ENCODE measurements at regions not wholly inside any gene's neighbourhood (a gene's known extent, or its start where the extent isn't known, plus 50 kb on each side); places are given as distances from the start of the nearest gene placed in this dataset.

DNA sequence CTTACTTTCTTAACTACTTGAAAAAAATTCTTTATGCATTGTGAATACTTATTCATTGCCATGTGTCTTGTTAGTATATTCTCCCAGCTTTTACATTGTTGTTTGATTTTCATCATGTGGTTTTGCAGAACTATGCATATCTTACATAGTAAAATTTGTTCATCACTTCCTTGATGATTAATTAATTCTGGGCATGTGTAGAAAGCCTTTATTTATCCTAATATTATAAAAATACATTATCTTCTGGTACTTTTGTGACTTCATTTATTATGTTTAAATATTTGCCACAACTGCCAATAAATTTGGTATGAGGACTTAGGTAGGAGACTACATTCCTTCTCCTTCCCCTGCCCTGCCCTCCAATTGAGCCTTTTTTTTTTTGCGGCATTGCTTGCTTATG is 166.0 kb upstream of the ZNF32 start:
- Histone ChIP-seq H3K27me3 (replicated peaks in 1 of 7) (peaks cover 0 to 4% (median 0%) of the 10 kb centered on the region in 7 donors), H3K4me1 (peaks cover 2 to 28% (median 19%) of the 10 kb centered on the region in 6 donors), H3K27ac (no peak overlapping the region), H3K36me3 (no peaks in the 10 kb centered on the region), H3K4me3 (no peak overlapping the region), H3K9me3 (no peaks in the 10 kb centered on the region)
- 94 to 100% (median 100%) methylated on average over 1 of the region's 1 CpG for WGBS, 5 donors
- TF ChIP-seq POLR2AphosphoS5 (IDR thresholded peaks at IDR 0.05) (no peak), POLR2A (IDR thresholded peaks at IDR 0.05) (no peak)
- TF ChIP-seq, protein P1, sequence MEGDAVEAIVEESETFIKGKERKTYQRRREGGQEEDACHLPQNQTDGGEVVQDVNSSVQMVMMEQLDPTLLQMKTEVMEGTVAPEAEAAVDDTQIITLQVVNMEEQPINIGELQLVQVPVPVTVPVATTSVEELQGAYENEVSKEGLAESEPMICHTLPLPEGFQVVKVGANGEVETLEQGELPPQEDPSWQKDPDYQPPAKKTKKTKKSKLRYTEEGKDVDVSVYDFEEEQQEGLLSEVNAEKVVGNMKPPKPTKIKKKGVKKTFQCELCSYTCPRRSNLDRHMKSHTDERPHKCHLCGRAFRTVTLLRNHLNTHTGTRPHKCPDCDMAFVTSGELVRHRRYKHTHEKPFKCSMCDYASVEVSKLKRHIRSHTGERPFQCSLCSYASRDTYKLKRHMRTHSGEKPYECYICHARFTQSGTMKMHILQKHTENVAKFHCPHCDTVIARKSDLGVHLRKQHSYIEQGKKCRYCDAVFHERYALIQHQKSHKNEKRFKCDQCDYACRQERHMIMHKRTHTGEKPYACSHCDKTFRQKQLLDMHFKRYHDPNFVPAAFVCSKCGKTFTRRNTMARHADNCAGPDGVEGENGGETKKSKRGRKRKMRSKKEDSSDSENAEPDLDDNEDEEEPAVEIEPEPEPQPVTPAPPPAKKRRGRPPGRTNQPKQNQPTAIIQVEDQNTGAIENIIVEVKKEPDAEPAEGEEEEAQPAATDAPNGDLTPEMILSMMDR (IDR thresholded peaks at IDR 0.05 in 8 of 11, conservative IDR thresholded peaks at IDR 0.05 in 3 of 11): no peak
- no peak for DNase-seq
- intact Hi-C loops (cut with DNase I; ENCODE audit: low total_unique reads): no loop called here

- WGBS, 5 donors: 67 to 89% (median 85%) methylated on average over 3 of the region's 3 CpGs
- H3K27me3 ChIP-seq (replicated peaks in 1 of 7): no peaks in the 10 kb centered on the region
- DNase-seq: no peak
- intact Hi-C loops (cut with DNase I; ENCODE audit: low total_unique reads): no loop called here
- H3K9me3 ChIP-seq: no peaks in the 10 kb centered on the region
- TF ChIP-seq POLR2AphosphoS5 (IDR thresholded peaks at IDR 0.05) (no peak), POLR2A (IDR thresholded peaks at IDR 0.05) (no peak)
- TF ChIP-seq, protein P1 (IDR thresholded peaks at IDR 0.05 in 8 of 11, conservative IDR thresholded peaks at IDR 0.05 in 3 of 11): no peak
- peaks cover 2 to 47% (median 30%) of the 10 kb centered on the region in 6 donors for H3K4me1 ChIP-seq
- H3K4me3 ChIP-seq: no peak overlapping the region
- no peaks in the 10 kb centered on the region for H3K36me3 ChIP-seq
- H3K27ac ChIP-seq: no peak overlapping the region
These were observed 163.2 kb upstream of the ZNF32 start for GRCh38 chr10:43811871-43812270.

- no peaks in the 10 kb centered on the region for H3K36me3 ChIP-seq
- 76 to 90% (median 80%) methylated on average over 8 of the region's 8 CpGs for whole genome bisulfite sequencing, 5 donors
- H3K4me3 ChIP-seq: no peak overlapping the region
- no peaks in the 10 kb centered on the region for H3K9me3 ChIP-seq
- H3K27ac ChIP-seq: peak overlapping the region in 2 of 8 donors; percentile 23 to 40
- no peaks in the 10 kb centered on the region for H3K27me3 ChIP-seq (replicated peaks in 1 of 7)
- intact Hi-C loops (cut with DNase I; ENCODE audit: low total_unique reads): no loop called here
- TF ChIP-seq, protein P1 (IDR thresholded peaks at IDR 0.05 in 8 of 11, conservative IDR thresholded peaks at IDR 0.05 in 3 of 11): no peak
- TF ChIP-seq POLR2A (IDR thresholded peaks at IDR 0.05): no peak
- no peak for TF ChIP-seq POLR2AphosphoS5 (IDR thresholded peaks at IDR 0.05)
- DNase-seq: no peak
- H3K4me1 ChIP-seq: peaks cover 0 to 26% (median 17%) of the 10 kb centered on the region in 6 donors
These were observed 160.7 kb upstream of the ZNF32 start for GRCh38 chr10:43809211-43809930.

- intact Hi-C loops (cut with DNase I; ENCODE audit: low total_unique reads): no loop called here
- 32 to 54% (median 46%) methylated on average over 3 of the region's 3 CpGs for WGBS, 5 donors
- H3K27ac ChIP-seq: no peak overlapping the region
- H3K4me3 ChIP-seq: no peak overlapping the region
- TF ChIP-seq POLR2A (IDR thresholded peaks at IDR 0.05) (no peak), POLR2AphosphoS5 (IDR thresholded peaks at IDR 0.05) (no peak)
- TF ChIP-seq, protein P1 (IDR thresholded peaks at IDR 0.05 in 8 of 11, conservative IDR thresholded peaks at IDR 0.05 in 3 of 11): no peak
- H3K4me1 ChIP-seq: peaks cover 0 to 26% (median 17%) of the 10 kb centered on the region in 6 donors
- no peaks in the 10 kb centered on the region for H3K27me3 ChIP-seq (replicated peaks in 1 of 7)
- DNase-seq: no peak
- no peaks in the 10 kb centered on the region for H3K36me3 ChIP-seq
- H3K9me3 ChIP-seq: no peaks in the 10 kb centered on the region
These were observed 159.5 kb upstream of the ZNF32 start for GRCh38 chr10:43808136-43808535.
